ENCODE measurements at regions not wholly inside any gene's neighbourhood (a gene's known extent, or its start where the extent isn't known, plus 50 kb on each side); places are given as distances from the start of the nearest gene placed in this dataset.

- Histone ChIP-seq H3K36me3 (replicated peaks in 1 of 2; ENCODE audit: control insufficient read depth in 1 of 2, insufficient read depth in 2 of 2, low read length in 1 of 2) (no peaks in the 10 kb centered on the region), H3K4me2 (no peak overlapping the region), H3K4me1 (ENCODE audit: control insufficient read depth in 1 of 2, insufficient read depth in 2 of 2, low read depth in 1 of 2, low read length in 1 of 2) (no peaks in the 10 kb centered on the region), H3F3A (replicated peaks; ENCODE audit: insufficient read depth) (no peaks in the 10 kb centered on the region), H3K4me3 (ENCODE audit: low read depth in 2 of 2, low read length in 1 of 2) (no peak overlapping the region), H3K9me2 (no peaks in the 10 kb centered on the region), H2AFZ (ENCODE audit: low read depth) (no peak overlapping the region), H4K20me1 (ENCODE audit: insufficient read depth) (no peaks in the 10 kb centered on the region), H3K27me3 (ENCODE audit: insufficient read depth) (no peaks in the 10 kb centered on the region), H3K9ac (no peak overlapping the region), H3K9me3 (no peaks in the 10 kb centered on the region), H3K79me2 (ENCODE audit: insufficient read depth) (no peaks in the 10 kb centered on the region), H3K27ac (ENCODE audit: low read depth in 2 of 2, low read length in 1 of 2) (no peak overlapping the region)
- no peak for DNase-seq
- WGBS (ENCODE audit: low lambda C conversion rate), result 24% methylated on average over 1 of the region's 1 CpG
- CTCF ChIA-PET, result no interaction called here
- TF ChIP-seq USF2 (IDR thresholded peaks at IDR 0.05; ENCODE audit: borderline replicate concordance, low read depth, low read length) (no peak), GABPA (IDR thresholded peaks at IDR 0.05; ENCODE audit: low read depth) (no peak), TCF12 (IDR thresholded peaks at IDR 0.05) (no peak), RFX5 (IDR thresholded peaks at IDR 0.05; ENCODE audit: low read length) (no peak), FOSL2 (IDR thresholded peaks at IDR 0.05; ENCODE audit: borderline replicate concordance, low read depth) (no peak), PBX3 (IDR thresholded peaks at IDR 0.05) (no peak), POLR2AphosphoS5 (IDR thresholded peaks at IDR 0.05; ENCODE audit: low read depth, low read length) (no peak), SIN3A (IDR thresholded peaks at IDR 0.05; ENCODE audit: borderline replicate concordance, low read depth, low read length) (no peak), CHD2 (IDR thresholded peaks at IDR 0.05; ENCODE audit: low read length, partially characterized antibody) (no peak)
- POLR2A ChIA-PET, result no interaction called here
These were observed 1669.6 kb downstream of the OTOL1 start for GRCh38 chr3:163166197-163166596.

- POLR2A ChIA-PET, result no interaction called here
- no peak overlapping the region for H3K27ac ChIP-seq (ENCODE audit: low read depth in 2 of 2, low read length in 1 of 2)
These were observed 1662.7 kb downstream of the OTOL1 start for GRCh38 chr3:163159306-163159705.

More at GRCh38 chr3:163159306-163159705, 1662.7 kb downstream of the OTOL1 start:
- H3K9me3 ChIP-seq, result 0 out of 2 replicates have a peak, but pooled peaks cover 5% of the 10 kb centered on the region
- no peak overlapping the region for H3K9ac ChIP-seq
- no peak for DNase-seq
- no peaks in the 10 kb centered on the region for H3K79me2 ChIP-seq (ENCODE audit: insufficient read depth)
- H3K9me2 ChIP-seq, result no peaks in the 10 kb centered on the region
- H3K36me3 ChIP-seq (replicated peaks in 1 of 2; ENCODE audit: control insufficient read depth in 1 of 2, insufficient read depth in 2 of 2, low read length in 1 of 2), result no peaks in the 10 kb centered on the region
- no peak overlapping the region for H3K4me3 ChIP-seq (ENCODE audit: low read depth in 2 of 2, low read length in 1 of 2)
- CTCF ChIA-PET, result no interaction called here
- no peaks in the 10 kb centered on the region for H3K27me3 ChIP-seq (ENCODE audit: insufficient read depth)
- no peak overlapping the region for H3K4me2 ChIP-seq
- H2AFZ ChIP-seq (ENCODE audit: low read depth), result no peak overlapping the region
- TF ChIP-seq FOXJ3 (CRISPR knock-in tag; IDR thresholded peaks at IDR 0.05) (no peak), NFIC (IDR thresholded peaks at IDR 0.05; ENCODE audit: borderline replicate concordance) (no peak), YY1 (IDR thresholded peaks at IDR 0.05; ENCODE audit: low read depth) (no peak), CHD2 (IDR thresholded peaks at IDR 0.05; ENCODE audit: low read length, partially characterized antibody) (no peak), RXRA (IDR thresholded peaks at IDR 0.05; ENCODE audit: borderline replicate concordance, low read depth) (no peak), TEAD4 (IDR thresholded peaks at IDR 0.05; ENCODE audit: borderline replicate concordance, insufficient read depth) (no peak), SIN3A (IDR thresholded peaks at IDR 0.05; ENCODE audit: borderline replicate concordance, low read depth, low read length) (no peak), IRF3 (IDR thresholded peaks at IDR 0.05; ENCODE audit: low read depth, low read length) (no peak), USF1 (IDR thresholded peaks at IDR 0.05; ENCODE audit: borderline replicate concordance, low read depth) (no peak), RFX5 (IDR thresholded peaks at IDR 0.05; ENCODE audit: low read length) (no peak), FOSL2 (IDR thresholded peaks at IDR 0.05; ENCODE audit: borderline replicate concordance, low read depth) (no peak), TAF1 (IDR thresholded peaks at IDR 0.05; ENCODE audit: borderline replicate concordance, low read depth, low read length) (no peak), MXI1 (IDR thresholded peaks at IDR 0.05; ENCODE audit: low read depth, low read length) (no peak)
- no peaks in the 10 kb centered on the region for H4K20me1 ChIP-seq (ENCODE audit: insufficient read depth)
- H3F3A ChIP-seq (replicated peaks; ENCODE audit: insufficient read depth), result no peaks in the 10 kb centered on the region
- WGBS (ENCODE audit: low lambda C conversion rate), result 11% methylated on average over 2 of the region's 2 CpGs
- no peaks in the 10 kb centered on the region for H3K4me1 ChIP-seq (ENCODE audit: control insufficient read depth in 1 of 2, insufficient read depth in 2 of 2, low read depth in 1 of 2, low read length in 1 of 2)

Data from SK-N-SH (cell line).